Thyroid gland (tissue), 4 donors: ENCODE measurements at regions not wholly inside any gene's neighbourhood (a gene's known extent, or its start where the extent isn't known, plus 50 kb on each side); places are given as distances from the start of the nearest gene placed in this dataset.

ENCODE experiments used
- POLR2A ChIP-seq, 2 donors: fragments of 450-650 bp; IDR thresholded peaks; one replicate each; pipeline ENCODE4 v1.6.1; 2017; ENCODE audit warnings: antibody characterized with exemption in 2 of 2, mild to moderate bottlenecking in 2 of 2, moderate library complexity in 1 of 2
- TF ChIP-seq, protein P1 (sequence below), 6 experiments: fragments of 200-600 bp in 3 of 6; fragments of 450-650 bp in 3 of 6; sonication (generic) in 3 of 6; IDR thresholded peaks; one replicate each; pipeline ENCODE4 v1.5.1; 2016 to 2019; ENCODE audit warnings: antibody characterized with exemption in 6 of 6, mild to moderate bottlenecking in 2 of 6, inconsistent platforms in 1 of 6, moderate library complexity in 1 of 6

- TF ChIP-seq, protein P1, sequence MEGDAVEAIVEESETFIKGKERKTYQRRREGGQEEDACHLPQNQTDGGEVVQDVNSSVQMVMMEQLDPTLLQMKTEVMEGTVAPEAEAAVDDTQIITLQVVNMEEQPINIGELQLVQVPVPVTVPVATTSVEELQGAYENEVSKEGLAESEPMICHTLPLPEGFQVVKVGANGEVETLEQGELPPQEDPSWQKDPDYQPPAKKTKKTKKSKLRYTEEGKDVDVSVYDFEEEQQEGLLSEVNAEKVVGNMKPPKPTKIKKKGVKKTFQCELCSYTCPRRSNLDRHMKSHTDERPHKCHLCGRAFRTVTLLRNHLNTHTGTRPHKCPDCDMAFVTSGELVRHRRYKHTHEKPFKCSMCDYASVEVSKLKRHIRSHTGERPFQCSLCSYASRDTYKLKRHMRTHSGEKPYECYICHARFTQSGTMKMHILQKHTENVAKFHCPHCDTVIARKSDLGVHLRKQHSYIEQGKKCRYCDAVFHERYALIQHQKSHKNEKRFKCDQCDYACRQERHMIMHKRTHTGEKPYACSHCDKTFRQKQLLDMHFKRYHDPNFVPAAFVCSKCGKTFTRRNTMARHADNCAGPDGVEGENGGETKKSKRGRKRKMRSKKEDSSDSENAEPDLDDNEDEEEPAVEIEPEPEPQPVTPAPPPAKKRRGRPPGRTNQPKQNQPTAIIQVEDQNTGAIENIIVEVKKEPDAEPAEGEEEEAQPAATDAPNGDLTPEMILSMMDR (IDR thresholded peaks at IDR 0.05), result no peak
- TF ChIP-seq POLR2A (IDR thresholded peaks at IDR 0.05), result no peak
Observed at GRCh38 chr10:3468919-3469638, 296.5 kb upstream of the PITRM1 start.
